K562 (cell line): ENCODE measurements at regions not wholly inside any gene's neighbourhood (a gene's known extent, or its start where the extent isn't known, plus 50 kb on each side); places are given as distances from the start of the nearest gene placed in this dataset.

Source experiments
- ATAC-seq: fragments of 200-7000 bp; cut with Tn5 transposase; 3 replicates; pipeline ENCODE4 v1.9.1; 2020; ENCODE audit warnings: moderate library complexity
- BruUV-seq: library from RNA; stranded (reverse); fragments of 400-500 nt; replicated peaks from 2 replicates; lab custom pipeline; 2021; lab: Mats Ljungman, UMichigan
- CTCF ChIA-PET: fragments of 300-600 bp; formaldehyde crosslinking; extraction: SDS; loops from one replicate; lab custom pipeline; 2021; ENCODE audit warnings: low intra/inter-chr PET ratio; lab: Yijun Ruan, JAX
- POLR2A ChIA-PET: fragments of 300-600, 350-650 bp; sonication (Branson Sonifier 250); formaldehyde crosslinking; extraction: SDS; loops from one replicate; lab custom pipeline; 2021; ENCODE audit warnings: antibody characterized with exemption, inconsistent platforms; lab: Yijun Ruan, JAX
- DNase-seq, 4 experiments: peaks; one replicate each; pipeline versions ENCODE4 v3.0.0 to v3.0.0-alpha.2; 2011 to 2018; ENCODE audit warnings: low spot score in 3 of 4, mixed read lengths in 3 of 4; ENCODE audit errors: extremely low read depth in 1 of 4
- FAIRE-seq: peaks from 2 replicates; lab custom pipeline; 2011; peaks lifted over from hg19 to GRCh38; lab: Jason Lieb, UNC
- H2AFZ ChIP-seq: 2 replicates; pipeline ENCODE4 v1.6.0; 2011; ENCODE audit warnings: low read depth, low read length, control low read depth, inconsistent platforms
- H3K27ac ChIP-seq: fragments of 200-600 bp; 3 replicates; pipeline ENCODE4 v1.8.0; 2011; ENCODE audit warnings: low read depth, mild to moderate bottlenecking, control low read depth, inconsistent platforms, low read length, moderate library complexity, mixed read lengths; ENCODE audit errors: extremely low read depth
- H3K27me3 ChIP-seq, 2 experiments: fragments of 300-600 bp in 1 of 2; 2 replicates in 1 of 2; 3 replicates in 1 of 2; pipeline versions ENCODE4 v1.6.0 to v1.8.0; 2011; ENCODE audit warnings: inconsistent platforms in 2 of 2, low read length in 2 of 2, mild to moderate bottlenecking in 1 of 2, mixed read lengths in 1 of 2, moderate library complexity in 1 of 2; ENCODE audit not compliant: control insufficient read depth in 2 of 2, insufficient read depth in 2 of 2
- H3K36me3 ChIP-seq: fragments of 300-600 bp; 3 replicates; pipeline ENCODE4 v1.8.0; 2011; ENCODE audit warnings: mild to moderate bottlenecking, low read length, inconsistent platforms; ENCODE audit not compliant: control insufficient read depth, insufficient read depth
- H3K4me1 ChIP-seq, 2 experiments: fragments of 200-600 bp in 1 of 2; replicated peaks in 1 of 2; 2 replicates in 1 of 2; 3 replicates in 1 of 2; pipeline versions ENCODE4 v1.5.1 to v1.8.0; 2011; ENCODE audit warnings: inconsistent platforms in 2 of 2, low read length in 2 of 2, mild to moderate bottlenecking in 1 of 2, mixed read lengths in 1 of 2, moderate library complexity in 1 of 2; ENCODE audit not compliant: control insufficient read depth in 2 of 2, insufficient read depth in 2 of 2
- H3K4me2 ChIP-seq: 2 replicates; pipeline ENCODE4 v1.6.1; 2011; ENCODE audit warnings: low read length, control low read depth, inconsistent platforms, mixed read lengths; ENCODE audit not compliant: insufficient read depth
- H3K4me3 ChIP-seq: fragments of 200-600 bp; sonication (generic), shearing (Covaris generic); 2 replicates; pipeline ENCODE4 v1.5.1; 2016; ENCODE audit warnings: control low read depth, inconsistent platforms
- H3K79me2 ChIP-seq: fragments of 200-600 bp; 3 replicates; pipeline ENCODE4 v1.8.0; 2011; ENCODE audit warnings: low read length, inconsistent platforms; ENCODE audit not compliant: control insufficient read depth, insufficient read depth
- H3K9ac ChIP-seq, 2 experiments: 2 replicates each; pipeline versions ENCODE4 v1.6.0 to v1.6.1; 2011; ENCODE audit warnings: low read depth in 2 of 2, low read length in 2 of 2, control low read depth in 1 of 2, inconsistent platforms in 1 of 2, mild to moderate bottlenecking in 1 of 2, mixed read lengths in 1 of 2; ENCODE audit not compliant: insufficient read depth in 1 of 2
- H3K9me1 ChIP-seq: one replicate; pipeline ENCODE4 v1.6.0; 2011; ENCODE audit warnings: inconsistent platforms, mild to moderate bottlenecking, low read length, moderate library complexity; ENCODE audit not compliant: control insufficient read depth, insufficient read depth
- H3K9me3 ChIP-seq: replicated peaks from 2 replicates; pipeline ENCODE4 v1.5.1; 2011; ENCODE audit warnings: low read depth, low read length, inconsistent platforms; ENCODE audit not compliant: control insufficient read depth, insufficient read depth
- H4K20me1 ChIP-seq: replicated peaks from 2 replicates; pipeline ENCODE4 v1.6.1; 2011; ENCODE audit warnings: low read length, inconsistent platforms, mixed read lengths; ENCODE audit not compliant: control insufficient read depth, insufficient read depth
- PHF8 ChIP-seq: fragments of 200-600 bp; sonication (generic); IDR thresholded peaks from 2 replicates; pipeline ENCODE4 v1.6.1; 2012; ENCODE audit warnings: mixed run types, mild to moderate bottlenecking, inconsistent platforms, low read length, moderate library complexity, borderline replicate concordance
- TOE1 ChIP-seq, 2 experiments: fragments of 450-650 bp in 1 of 2; sonication (generic) in 1 of 2; formaldehyde crosslinking in 1 of 2; IDR thresholded peaks; 2 replicates each; pipeline versions ENCODE4 v1.7.1 to v1.8.0; 2016 to 2022; ENCODE audit warnings: borderline replicate concordance in 2 of 2, mild to moderate bottlenecking in 2 of 2, antibody characterized with exemption in 1 of 2, inconsistent platforms in 1 of 2, low read depth in 1 of 2, missing genetic modification reagents in 1 of 2, moderate library complexity in 1 of 2
- ZFPM2 ChIP-seq: fragments of 250-450 bp; sonication (Bioruptor Pico); IDR thresholded peaks from 2 replicates; pipeline ENCODE4 v1.5.1; 2022; ENCODE audit warnings: mild to moderate bottlenecking
- WGBS: fragments of 100-300 bp; shearing (Covaris generic); methylation state at CpG from one replicate; pipeline ENCODE4 v1.1.6; 2016; ENCODE audit warnings: low coverage, mixed read lengths; ENCODE audit not compliant: insufficient coverage; ENCODE audit errors: missing lambda C conversion rate; 5-methylcytosine and 5-hydroxymethylcytosine counted together
- in situ Hi-C: fragments of 300-500 bp; cut with MboI; formaldehyde crosslinking; loops from 4 replicates; pipeline ENCODE4 v1.15.0; 2018; ENCODE audit warnings: inconsistent platforms, mixed read lengths
- intact Hi-C: fragments of 100-400 bp; cut with micrococcal nuclease; formaldehyde crosslinking; loops from 2 replicates; pipeline ENCODE4 v1.14.2; 2022
- TF ChIP-seq, protein P1 (sequence below): sonication (generic); formaldehyde crosslinking; IDR thresholded peaks from 2 replicates; pipeline ENCODE4 v1.8.1; 2023; ENCODE audit warnings: mild to moderate bottlenecking, missing genetic modification reagents

DNA sequence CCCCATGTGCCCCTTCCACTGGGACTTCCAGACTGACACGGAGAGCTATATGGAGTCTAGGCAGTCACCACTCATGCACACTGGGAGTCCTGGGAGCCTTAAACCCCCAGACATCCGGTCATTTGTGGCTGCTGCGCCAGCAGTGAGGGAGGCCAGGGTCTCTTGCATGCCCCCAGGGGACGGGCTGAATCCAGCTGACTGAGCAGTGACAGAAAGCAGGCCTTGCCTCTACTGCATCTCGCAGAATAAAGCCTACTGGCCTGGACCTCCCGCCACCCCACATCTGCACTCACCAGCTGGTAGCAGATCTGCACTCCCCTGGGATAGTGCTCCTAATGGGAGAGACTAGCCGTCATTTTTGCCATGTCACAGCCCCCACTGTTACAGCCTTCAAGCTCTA lies 1234.2 kb downstream of the FAM133A start:
- ChIA-PET CTCF (no interaction called here), POLR2A (no interaction called here)
- H3K36me3 ChIP-seq = no peaks in the 10 kb centered on the region
- H4K20me1 ChIP-seq = no peaks in the 10 kb centered on the region
- H3K4me1 ChIP-seq = no peaks in the 10 kb centered on the region
- no peak overlapping the region for H3K4me2 ChIP-seq
- intact Hi-C loops (no loop called here), in situ Hi-C loops (no loop called here)
- WGBS = 5% methylated on average over 6 of the region's 7 CpGs
- FAIRE-seq (no peak), ATAC-seq (no peak), DNase-seq (no peak)
- no peaks in the 10 kb centered on the region for H3K9me3 ChIP-seq
- no TSS peak for BruUV-seq
- no peaks in the 10 kb centered on the region for H3K27me3 ChIP-seq
- no peaks in the 10 kb centered on the region for H3K9me1 ChIP-seq
- no peak overlapping the region for H3K4me3 ChIP-seq
- no peaks in the 10 kb centered on the region for H3K79me2 ChIP-seq
- TF ChIP-seq ZFPM2 (CRISPR knock-in tag) (no peak), PHF8 (no peak), TOE1 (IDR thresholded peaks at IDR 0.05; ENCODE audit: borderline replicate concordance) (no peak), TOE1 (CRISPR knock-in tag; IDR thresholded peaks at IDR 0.05; ENCODE audit: borderline replicate concordance, low read depth) (no peak)
- TF ChIP-seq, protein P1, sequence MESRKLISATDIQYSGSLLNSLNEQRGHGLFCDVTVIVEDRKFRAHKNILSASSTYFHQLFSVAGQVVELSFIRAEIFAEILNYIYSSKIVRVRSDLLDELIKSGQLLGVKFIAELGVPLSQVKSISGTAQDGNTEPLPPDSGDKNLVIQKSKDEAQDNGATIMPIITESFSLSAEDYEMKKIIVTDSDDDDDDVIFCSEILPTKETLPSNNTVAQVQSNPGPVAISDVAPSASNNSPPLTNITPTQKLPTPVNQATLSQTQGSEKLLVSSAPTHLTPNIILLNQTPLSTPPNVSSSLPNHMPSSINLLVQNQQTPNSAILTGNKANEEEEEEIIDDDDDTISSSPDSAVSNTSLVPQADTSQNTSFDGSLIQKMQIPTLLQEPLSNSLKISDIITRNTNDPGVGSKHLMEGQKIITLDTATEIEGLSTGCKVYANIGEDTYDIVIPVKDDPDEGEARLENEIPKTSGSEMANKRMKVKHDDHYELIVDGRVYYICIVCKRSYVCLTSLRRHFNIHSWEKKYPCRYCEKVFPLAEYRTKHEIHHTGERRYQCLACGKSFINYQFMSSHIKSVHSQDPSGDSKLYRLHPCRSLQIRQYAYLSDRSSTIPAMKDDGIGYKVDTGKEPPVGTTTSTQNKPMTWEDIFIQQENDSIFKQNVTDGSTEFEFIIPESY (CRISPR knock-in tag) = no peak
- H3K27ac ChIP-seq = no peak overlapping the region
- H3K9ac ChIP-seq = no peak overlapping the region
- no peak overlapping the region for H2AFZ ChIP-seq
